ENCODE measurements at regions not wholly inside any gene's neighbourhood (a gene's known extent, or its start where the extent isn't known, plus 50 kb on each side); places are given as distances from the start of the nearest gene placed in this dataset.
"Not testable (repeated sequence)": the region's sequence is repeated elsewhere in the genome, so short reads cannot be mapped to it uniquely, and the experiment has no call there.

GRCh38 chr15:36434177-36434576 is 145.2 kb upstream of the CDIN1 start:
- H3K9me3 Mint-ChIP-seq (ENCODE audit: low read depth) = no peaks in the 10 kb centered on the region
- H3K36me3 Mint-ChIP-seq = no peaks in the 10 kb centered on the region
- H3K27me3 Mint-ChIP-seq = no peaks in the 10 kb centered on the region
- CTCF ChIA-PET = no interaction called here
- no peak overlapping the region for H3K27ac Mint-ChIP-seq
- no peaks in the 10 kb centered on the region for H3K4me1 Mint-ChIP-seq
- no peak for ATAC-seq
- no peak for DNase-seq
- H3K4me3 Mint-ChIP-seq = no peak overlapping the region

DNA sequence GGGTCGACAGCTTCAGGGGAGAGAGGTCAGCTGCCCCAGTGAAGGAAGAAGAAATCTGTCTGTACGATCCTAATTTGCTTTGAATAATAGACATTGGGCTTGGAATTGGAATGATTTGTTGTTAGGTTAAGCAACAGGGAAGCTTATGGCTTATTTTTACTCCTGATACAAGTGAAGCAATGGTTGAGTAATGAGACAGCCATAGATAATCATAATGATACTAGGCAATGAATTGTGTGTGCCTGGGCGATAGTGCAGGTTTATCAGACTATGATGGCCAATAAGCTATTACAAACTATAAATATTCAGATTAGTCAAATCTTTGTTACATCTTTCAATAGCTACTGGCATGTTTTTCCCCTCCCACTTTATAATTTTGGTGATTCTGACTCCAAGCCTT is 140.9 kb upstream of the CDIN1 start:
- Mint-ChIP-seq H3K36me3 (no peaks in the 10 kb centered on the region), H3K27ac (no peak overlapping the region), H3K27me3 (no peaks in the 10 kb centered on the region), H3K4me3 (no peak overlapping the region), H3K4me1 (no peaks in the 10 kb centered on the region), H3K9me3 (ENCODE audit: low read depth) (no peaks in the 10 kb centered on the region)
- DNase-seq (no peak), ATAC-seq (no peak)
- CTCF ChIA-PET = no interaction called here

- no peaks in the 10 kb centered on the region for H3K36me3 Mint-ChIP-seq
- no peak overlapping the region for H3K4me3 Mint-ChIP-seq
- no peaks in the 10 kb centered on the region for H3K4me1 Mint-ChIP-seq
- H3K27me3 Mint-ChIP-seq = no peaks in the 10 kb centered on the region
- no peaks in the 10 kb centered on the region for H3K9me3 Mint-ChIP-seq (ENCODE audit: low read depth)
- no peak overlapping the region for H3K27ac Mint-ChIP-seq
- no peak for DNase-seq
- CTCF ChIA-PET = no interaction called here
- no peak for ATAC-seq
These were observed 132.1 kb upstream of the CDIN1 start for GRCh38 chr15:36447373-36447772.

DNA sequence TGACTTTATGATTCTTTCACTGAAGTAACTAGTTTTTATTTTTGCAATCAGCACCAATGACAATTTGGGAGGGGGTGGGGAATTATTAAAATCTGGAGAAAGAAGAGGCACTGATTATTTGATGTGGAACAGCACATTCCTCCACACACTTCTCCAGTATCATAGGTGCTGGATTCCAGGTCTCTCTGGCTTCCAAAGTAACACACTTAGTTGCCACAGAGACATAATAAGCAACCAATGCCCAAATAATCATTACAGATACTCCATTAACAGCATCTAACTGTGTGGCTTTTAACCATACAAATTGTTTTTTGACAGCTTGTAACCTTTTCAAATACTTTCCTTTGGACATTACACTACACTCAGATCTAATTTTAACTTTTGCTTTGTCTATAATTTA is 131.0 kb upstream of the CDIN1 start:
- H3K4me3 Mint-ChIP-seq = no peak overlapping the region
- CTCF ChIA-PET = no interaction called here
- DNase-seq = no peak

DNA sequence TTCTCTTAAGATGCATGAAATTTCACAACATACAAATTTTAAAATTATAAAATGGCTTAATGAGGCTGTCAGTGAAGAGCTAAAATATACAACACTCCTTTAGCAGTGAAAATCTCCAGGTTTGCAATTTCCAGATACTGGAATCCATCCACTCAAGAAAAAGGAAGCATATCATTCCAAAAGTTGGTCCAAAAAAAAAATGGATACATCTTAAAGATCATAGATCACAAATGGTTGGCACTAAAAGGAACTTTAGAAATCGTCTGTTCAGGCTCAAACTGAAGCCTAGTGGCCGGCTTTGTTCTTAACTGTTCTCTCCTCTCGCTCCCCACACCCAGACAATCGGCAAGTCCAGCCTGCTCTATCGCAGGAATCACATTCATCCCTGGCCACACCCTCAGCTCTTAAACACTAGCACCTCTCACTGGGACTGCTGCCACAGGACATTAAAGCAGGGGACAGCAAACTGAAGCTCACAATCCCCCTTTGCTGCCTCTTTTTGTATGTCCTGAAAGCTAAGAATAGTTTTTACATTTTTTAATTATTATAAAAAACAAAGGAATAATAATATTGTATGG is 130.3 kb upstream of the CDIN1 start:
- H3K36me3 Mint-ChIP-seq = no peaks in the 10 kb centered on the region
- ATAC-seq (no peak), DNase-seq (no peak)
- no peaks in the 10 kb centered on the region for H3K9me3 Mint-ChIP-seq (ENCODE audit: low read depth)
- H3K27ac Mint-ChIP-seq = no peak overlapping the region
- no peak overlapping the region for H3K4me3 Mint-ChIP-seq
- CTCF ChIA-PET = no interaction called here
- no peaks in the 10 kb centered on the region for H3K4me1 Mint-ChIP-seq
- H3K27me3 Mint-ChIP-seq = no peaks in the 10 kb centered on the region

More for the DNA sequence above, 131.0 kb upstream of the CDIN1 start:
- no peak for ATAC-seq
- H3K9me3 Mint-ChIP-seq (ENCODE audit: low read depth) = no peaks in the 10 kb centered on the region
- H3K27me3 Mint-ChIP-seq = no peaks in the 10 kb centered on the region
- no peaks in the 10 kb centered on the region for H3K36me3 Mint-ChIP-seq
- no peaks in the 10 kb centered on the region for H3K4me1 Mint-ChIP-seq
- no peak overlapping the region for H3K27ac Mint-ChIP-seq

DNA sequence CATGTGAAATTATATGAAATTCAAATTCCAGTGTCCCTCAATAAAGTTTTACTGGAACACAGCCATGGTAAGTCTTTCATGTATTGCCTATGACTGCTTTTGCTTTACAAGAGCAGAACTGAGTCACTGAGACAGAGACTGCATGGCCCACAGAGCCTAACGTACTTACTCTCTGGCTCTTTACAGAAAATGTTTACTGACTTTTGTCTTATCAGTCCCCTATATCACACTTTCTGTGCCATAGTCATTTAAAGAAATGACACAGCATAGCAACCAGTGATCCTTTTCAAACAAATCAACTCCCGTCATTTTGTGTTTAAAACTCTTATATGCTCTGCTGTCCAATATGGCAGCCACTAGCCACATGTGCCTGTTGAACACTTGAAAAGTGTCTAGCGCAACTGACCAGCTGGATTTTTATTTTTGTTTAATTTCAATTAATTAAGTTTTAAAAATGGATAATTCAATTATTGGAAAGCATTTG is 129.7 kb upstream of the CDIN1 start:
- H3K27ac Mint-ChIP-seq = no peak overlapping the region
- ATAC-seq (no peak), DNase-seq (no peak)
- H3K9me3 Mint-ChIP-seq (ENCODE audit: low read depth) = no peaks in the 10 kb centered on the region
- H3K36me3 Mint-ChIP-seq = no peaks in the 10 kb centered on the region
- H3K27me3 Mint-ChIP-seq = no peaks in the 10 kb centered on the region
- H3K4me3 Mint-ChIP-seq = no peak overlapping the region
- CTCF ChIA-PET = no interaction called here
- no peaks in the 10 kb centered on the region for H3K4me1 Mint-ChIP-seq

DNA sequence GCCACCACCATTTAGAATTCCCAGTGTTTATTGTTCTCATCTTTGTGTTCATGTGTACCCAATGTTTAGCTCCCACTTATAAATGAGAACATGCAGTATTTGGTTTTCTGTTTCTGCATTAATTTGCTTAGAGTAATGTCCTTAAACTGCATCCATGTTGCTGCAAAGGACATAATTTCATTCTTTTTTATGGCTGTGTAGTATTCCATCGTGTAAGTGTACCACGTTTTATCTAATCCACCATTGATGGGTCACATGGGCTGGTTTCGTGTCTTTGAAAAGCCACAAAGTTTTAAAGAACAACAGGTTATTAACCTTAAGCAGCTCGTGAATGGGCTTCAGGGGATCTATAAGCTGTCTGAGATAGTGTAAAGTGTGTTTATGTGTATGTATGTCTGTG is 125.2 kb upstream of the CDIN1 start:
- CTCF ChIA-PET; H3K27ac Mint-ChIP-seq; H3K4me1 Mint-ChIP-seq; DNase-seq; H3K4me3 Mint-ChIP-seq; ATAC-seq; H3K9me3 Mint-ChIP-seq (ENCODE audit: low read depth); H3K27me3 Mint-ChIP-seq; H3K36me3 Mint-ChIP-seq: not testable (repeated sequence)

DNA sequence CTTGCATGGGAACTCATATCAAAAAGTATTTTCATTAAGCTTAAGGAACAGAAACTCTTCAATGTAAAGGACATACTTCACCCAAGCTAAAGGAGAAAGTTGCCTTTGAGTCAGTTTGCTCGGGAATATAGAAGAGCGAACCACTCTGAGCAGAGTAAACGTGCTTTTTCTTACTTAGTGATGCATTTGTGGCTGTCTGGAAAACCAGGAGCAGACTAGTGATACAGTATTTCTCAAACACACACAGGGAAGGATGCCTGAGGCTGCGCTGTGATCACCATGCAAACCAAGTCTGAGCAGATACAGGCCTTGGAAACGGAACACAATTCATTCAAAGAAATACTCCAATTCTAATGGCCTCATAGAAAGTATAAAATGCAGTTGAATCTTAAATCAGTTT is 121.0 kb upstream of the CDIN1 start:
- CTCF ChIA-PET = no interaction called here
- H3K4me3 Mint-ChIP-seq = no peak overlapping the region

GRCh38 chr15:36465304-36465703 is 114.1 kb upstream of the CDIN1 start:
- H3K4me1 Mint-ChIP-seq = no peaks in the 10 kb centered on the region
- H3K4me3 Mint-ChIP-seq = no peak overlapping the region
- H3K27me3 Mint-ChIP-seq = no peaks in the 10 kb centered on the region
- H3K27ac Mint-ChIP-seq = no peak overlapping the region
- H3K36me3 Mint-ChIP-seq = no peaks in the 10 kb centered on the region
- CTCF ChIA-PET = no interaction called here
- peaks cover 2% of the 10 kb centered on the region for H3K9me3 Mint-ChIP-seq (ENCODE audit: low read depth)
- DNase-seq (no peak), ATAC-seq (no peak)

More for the DNA sequence above, 121.0 kb upstream of the CDIN1 start:
- ATAC-seq (no peak), DNase-seq (no peak)
- Mint-ChIP-seq H3K27me3 (no peaks in the 10 kb centered on the region), H3K27ac (no peak overlapping the region), H3K9me3 (ENCODE audit: low read depth) (peaks cover 2% of the 10 kb centered on the region), H3K4me1 (no peaks in the 10 kb centered on the region), H3K36me3 (no peaks in the 10 kb centered on the region)

- DNase-seq (no peak), ATAC-seq (no peak)
- Mint-ChIP-seq H3K9me3 (ENCODE audit: low read depth) (no peaks in the 10 kb centered on the region), H3K27me3 (no peaks in the 10 kb centered on the region), H3K4me3 (no peak overlapping the region), H3K36me3 (no peaks in the 10 kb centered on the region), H3K27ac (no peak overlapping the region), H3K4me1 (no peaks in the 10 kb centered on the region)
- CTCF ChIA-PET = no interaction called here
These were observed 110.7 kb upstream of the CDIN1 start for GRCh38 chr15:36468746-36469145.

DNA sequence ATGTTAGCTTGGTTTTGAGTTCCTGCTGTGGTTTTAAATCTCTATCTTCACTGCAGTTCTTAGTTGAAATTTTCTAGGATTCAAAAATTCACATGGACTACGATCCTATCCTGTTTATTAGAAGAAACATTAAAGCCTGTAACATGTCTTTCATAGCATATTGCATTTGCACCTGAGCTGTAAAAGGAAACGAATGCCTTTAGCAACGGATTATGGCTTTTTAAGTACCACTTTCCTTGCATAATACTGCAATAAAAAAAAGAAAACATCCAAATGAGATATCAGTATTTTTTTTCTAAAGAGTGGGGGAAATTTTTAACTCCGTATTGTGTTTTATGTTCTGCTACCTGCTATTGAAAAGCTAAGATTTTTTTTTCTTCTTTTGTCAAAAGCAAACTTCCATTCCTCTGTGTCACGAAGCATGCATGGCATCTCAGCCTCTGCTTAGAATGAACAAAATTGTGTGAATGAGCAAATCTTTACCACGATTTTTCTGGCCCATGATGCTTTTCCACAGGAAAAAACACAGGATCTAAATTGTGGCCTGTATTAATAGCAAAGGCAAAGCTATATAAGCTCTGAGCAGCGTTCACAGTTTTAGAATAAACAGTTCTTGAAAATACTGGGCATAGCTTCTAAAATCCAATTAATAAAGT is 110.0 kb upstream of the CDIN1 start:
- DNase-seq (no peak), ATAC-seq (no peak)
- Mint-ChIP-seq H3K36me3 (no peaks in the 10 kb centered on the region), H3K9me3 (ENCODE audit: low read depth) (no peaks in the 10 kb centered on the region), H3K27me3 (no peaks in the 10 kb centered on the region), H3K4me1 (no peaks in the 10 kb centered on the region), H3K27ac (no peak overlapping the region), H3K4me3 (no peak overlapping the region)
- CTCF ChIA-PET = no interaction called here

GRCh38 chr15:36472672-36473071 is 106.8 kb upstream of the CDIN1 start:
- no peaks in the 10 kb centered on the region for H3K36me3 Mint-ChIP-seq
- H3K4me1 Mint-ChIP-seq = no peaks in the 10 kb centered on the region
- no peak for DNase-seq
- H3K4me3 Mint-ChIP-seq = no peak overlapping the region
- no peaks in the 10 kb centered on the region for H3K27me3 Mint-ChIP-seq
- no peak for ATAC-seq
- no peaks in the 10 kb centered on the region for H3K9me3 Mint-ChIP-seq (ENCODE audit: low read depth)
- CTCF ChIA-PET = no interaction called here
- no peak overlapping the region for H3K27ac Mint-ChIP-seq

- Mint-ChIP-seq H3K36me3 (no peaks in the 10 kb centered on the region), H3K4me1 (no peaks in the 10 kb centered on the region), H3K27ac (no peak overlapping the region), H3K27me3 (no peaks in the 10 kb centered on the region), H3K9me3 (ENCODE audit: low read depth) (no peaks in the 10 kb centered on the region), H3K4me3 (no peak overlapping the region)
- DNase-seq (no peak), ATAC-seq (no peak)
- CTCF ChIA-PET = no interaction called here
These were observed 100.9 kb upstream of the CDIN1 start for GRCh38 chr15:36478561-36478960.

- no peak for ATAC-seq
- CTCF ChIA-PET = no interaction called here
- H3K36me3 Mint-ChIP-seq = no peaks in the 10 kb centered on the region
These were observed 100.1 kb upstream of the CDIN1 start for GRCh38 chr15:36479200-36479896.

More at GRCh38 chr15:36479200-36479896, 100.1 kb upstream of the CDIN1 start:
- Mint-ChIP-seq H3K4me3 (no peak overlapping the region), H3K9me3 (ENCODE audit: low read depth) (no peaks in the 10 kb centered on the region), H3K27me3 (no peaks in the 10 kb centered on the region), H3K4me1 (no peaks in the 10 kb centered on the region), H3K27ac (no peak overlapping the region)
- no peak for DNase-seq

Data from activated CD8-positive, alpha-beta memory T cell treated with anti-CD3 and anti-CD28 coated beads, Interleukin-2, amount 10 ng/mL, durations not matched to agents 7 days and 5 days (primary cell).